Suprapubic skin (tissue), 4 donors: ENCODE measurements at regions not wholly inside any gene's neighbourhood (a gene's known extent, or its start where the extent isn't known, plus 50 kb on each side); places are given as distances from the start of the nearest gene placed in this dataset.

Experiments used
- DNase-seq, 2 donors: peaks; one replicate each; pipeline ENCODE4 v3.0.0-alpha.2; 2019; ENCODE audit warnings: low spot score in 2 of 2
- H3K27ac ChIP-seq: fragments of 200-600 bp; sonication (generic); one replicate; pipeline ENCODE4 v1.5.1; 2019
- H3K27me3 ChIP-seq: fragments of 200-600 bp; sonication (generic); one replicate; pipeline ENCODE4 v1.5.1; 2019
- H3K36me3 ChIP-seq: fragments of 200-600 bp; sonication (generic); one replicate; pipeline ENCODE4 v1.5.1; 2019
- H3K4me1 ChIP-seq: fragments of 200-600 bp; sonication (generic); one replicate; pipeline ENCODE4 v1.5.1; 2019
- H3K4me3 ChIP-seq: fragments of 200-600 bp; sonication (generic); one replicate; pipeline ENCODE4 v1.5.1; 2019; ENCODE audit warnings: mild to moderate bottlenecking
- H3K9me3 ChIP-seq: fragments of 200-600 bp; sonication (generic); one replicate; pipeline ENCODE4 v1.5.1; 2019
- EP300 ChIP-seq: sonication (generic); formaldehyde crosslinking; IDR thresholded peaks from one replicate; pipeline ENCODE4 v1.6.1; 2017; ENCODE audit warnings: antibody characterized with exemption
- POLR2A ChIP-seq, 2 donors: fragments of 450-650 bp; IDR thresholded peaks; one replicate each; pipeline ENCODE4 v1.6.1; 2017; ENCODE audit warnings: antibody characterized with exemption in 2 of 2, mild to moderate bottlenecking in 2 of 2, moderate library complexity in 2 of 2
- POLR2AphosphoS5 ChIP-seq, 3 donors: sonication (generic); formaldehyde crosslinking; IDR thresholded peaks; one replicate each; pipeline ENCODE4 v1.6.1; 2017; ENCODE audit warnings: antibody characterized with exemption in 3 of 3
- WGBS: methylation state at CpG from one replicate; pipeline ENCODE4 v1.1.5; 2018; 5-methylcytosine and 5-hydroxymethylcytosine counted together
- TF ChIP-seq, protein P1 (sequence below), 2 donors: fragments of 200-600 bp in 1 of 2; fragments of 450-650 bp in 1 of 2; sonication (generic) in 1 of 2; IDR thresholded peaks; one replicate each; pipeline ENCODE4 v1.5.1; 2016 to 2019; ENCODE audit warnings: antibody characterized with exemption in 2 of 2, mild to moderate bottlenecking in 1 of 2, moderate library complexity in 1 of 2

DNA sequence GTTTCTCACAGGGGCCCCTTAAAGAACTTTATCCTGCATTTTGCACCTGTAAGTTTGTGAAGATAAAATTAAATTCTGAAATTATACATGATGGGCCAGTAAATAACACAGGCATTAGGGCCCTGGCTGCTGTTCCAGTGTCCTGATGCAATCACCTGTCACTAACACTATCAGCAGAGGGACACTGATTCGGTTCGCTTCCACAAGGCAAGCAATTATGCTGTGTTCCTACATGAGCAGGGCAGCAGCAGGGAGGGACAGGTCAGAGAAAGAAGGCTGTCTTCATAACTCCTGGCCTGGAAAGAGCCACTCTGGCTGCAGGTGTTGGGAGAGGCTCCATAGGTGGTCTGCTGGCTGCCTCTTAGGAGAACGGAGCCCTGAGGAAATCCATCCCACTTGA is 487.3 kb downstream of the MID1IP1 start:
- Histone ChIP-seq H3K4me1 (no peaks in the 10 kb centered on the region), H3K27ac (no peak overlapping the region), H3K36me3 (no peaks in the 10 kb centered on the region), H3K9me3 (no peaks in the 10 kb centered on the region), H3K4me3 (no peak overlapping the region), H3K27me3 (no peaks in the 10 kb centered on the region)
- no peak for TF ChIP-seq POLR2AphosphoS5 (IDR thresholded peaks at IDR 0.05)
- no peak for TF ChIP-seq POLR2A (IDR thresholded peaks at IDR 0.05)
- TF ChIP-seq, protein P1, sequence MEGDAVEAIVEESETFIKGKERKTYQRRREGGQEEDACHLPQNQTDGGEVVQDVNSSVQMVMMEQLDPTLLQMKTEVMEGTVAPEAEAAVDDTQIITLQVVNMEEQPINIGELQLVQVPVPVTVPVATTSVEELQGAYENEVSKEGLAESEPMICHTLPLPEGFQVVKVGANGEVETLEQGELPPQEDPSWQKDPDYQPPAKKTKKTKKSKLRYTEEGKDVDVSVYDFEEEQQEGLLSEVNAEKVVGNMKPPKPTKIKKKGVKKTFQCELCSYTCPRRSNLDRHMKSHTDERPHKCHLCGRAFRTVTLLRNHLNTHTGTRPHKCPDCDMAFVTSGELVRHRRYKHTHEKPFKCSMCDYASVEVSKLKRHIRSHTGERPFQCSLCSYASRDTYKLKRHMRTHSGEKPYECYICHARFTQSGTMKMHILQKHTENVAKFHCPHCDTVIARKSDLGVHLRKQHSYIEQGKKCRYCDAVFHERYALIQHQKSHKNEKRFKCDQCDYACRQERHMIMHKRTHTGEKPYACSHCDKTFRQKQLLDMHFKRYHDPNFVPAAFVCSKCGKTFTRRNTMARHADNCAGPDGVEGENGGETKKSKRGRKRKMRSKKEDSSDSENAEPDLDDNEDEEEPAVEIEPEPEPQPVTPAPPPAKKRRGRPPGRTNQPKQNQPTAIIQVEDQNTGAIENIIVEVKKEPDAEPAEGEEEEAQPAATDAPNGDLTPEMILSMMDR (IDR thresholded peaks at IDR 0.05), result no peak
- TF ChIP-seq EP300, result no peak
- DNase-seq, result no peak
- WGBS, result 75% methylated on average over 2 of the region's 3 CpGs

DNA sequence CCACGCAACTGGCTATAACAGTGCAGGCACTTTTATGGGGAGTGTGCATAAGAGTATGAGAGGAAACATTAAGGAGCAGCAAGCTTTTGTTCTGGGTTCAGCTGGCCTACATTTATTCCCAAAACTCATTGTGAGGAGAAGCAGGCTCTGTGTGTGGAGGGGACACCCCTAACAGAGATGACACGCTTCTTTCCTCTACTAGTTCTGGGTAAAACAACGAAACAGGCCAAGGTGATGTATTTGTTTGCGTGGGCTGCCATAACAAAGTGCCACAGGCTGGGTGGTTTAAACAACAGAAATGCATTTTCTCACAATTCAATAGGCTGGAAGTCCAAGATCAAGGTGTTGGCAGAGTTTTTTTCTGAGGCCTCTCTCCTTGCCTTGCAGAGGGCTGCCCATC is 488.6 kb downstream of the MID1IP1 start:
- Histone ChIP-seq H3K4me3 (no peak overlapping the region), H3K27me3 (no peaks in the 10 kb centered on the region), H3K4me1 (no peaks in the 10 kb centered on the region), H3K27ac (no peak overlapping the region), H3K36me3 (no peaks in the 10 kb centered on the region), H3K9me3 (no peaks in the 10 kb centered on the region)
- DNase-seq, result no peak
- WGBS, result 85% methylated on average over 4 of the region's 4 CpGs
- TF ChIP-seq, protein P1 (IDR thresholded peaks at IDR 0.05), result no peak
- no peak for TF ChIP-seq POLR2AphosphoS5 (IDR thresholded peaks at IDR 0.05)
- TF ChIP-seq EP300, result no peak
- no peak for TF ChIP-seq POLR2A (IDR thresholded peaks at IDR 0.05)

DNA sequence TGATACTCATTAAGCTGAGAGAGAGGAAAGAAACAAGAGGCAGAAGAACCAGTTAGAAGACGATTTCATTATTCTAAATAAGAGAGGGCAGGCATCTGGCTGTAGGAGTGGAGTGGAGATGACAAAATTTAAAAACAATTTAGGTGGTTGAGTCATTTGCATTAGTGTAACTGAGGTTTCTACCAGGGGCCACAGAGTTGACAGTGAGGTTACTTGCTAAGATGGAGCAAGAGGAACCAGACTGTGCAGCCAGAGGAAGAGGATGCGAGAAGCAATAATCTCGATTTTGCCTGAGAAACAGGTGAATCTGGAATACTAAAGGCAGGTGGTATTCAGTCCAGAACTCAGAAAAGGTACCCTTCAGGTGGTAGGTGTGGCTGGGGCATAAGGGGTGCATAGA is 491.9 kb downstream of the MID1IP1 start:
- no peaks in the 10 kb centered on the region for H3K27me3 ChIP-seq
- 83% methylated on average over 3 of the region's 3 CpGs for WGBS
- H3K4me1 ChIP-seq, result no peaks in the 10 kb centered on the region
- DNase-seq, result no peak
- H3K4me3 ChIP-seq, result no peak overlapping the region
- no peak for TF ChIP-seq EP300
- no peak for TF ChIP-seq POLR2AphosphoS5 (IDR thresholded peaks at IDR 0.05)
- no peak for TF ChIP-seq POLR2A (IDR thresholded peaks at IDR 0.05)
- H3K27ac ChIP-seq, result no peak overlapping the region
- no peaks in the 10 kb centered on the region for H3K36me3 ChIP-seq
- H3K9me3 ChIP-seq, result no peaks in the 10 kb centered on the region

GRCh38 chrX:39296472-39296871 is 495.2 kb downstream of the MID1IP1 start:
- H3K9me3 ChIP-seq, result no peaks in the 10 kb centered on the region
- H3K4me3 ChIP-seq, result no peak overlapping the region
- no peak overlapping the region for H3K27ac ChIP-seq
- no peaks in the 10 kb centered on the region for H3K36me3 ChIP-seq
- no peak for DNase-seq
- TF ChIP-seq POLR2A (IDR thresholded peaks at IDR 0.05) (no peak), POLR2AphosphoS5 (IDR thresholded peaks at IDR 0.05) (no peak), EP300 (no peak)
- TF ChIP-seq, protein P1 (IDR thresholded peaks at IDR 0.05), result no peak
- 81% methylated on average over 5 of the region's 5 CpGs for WGBS
- no peaks in the 10 kb centered on the region for H3K27me3 ChIP-seq
- no peaks in the 10 kb centered on the region for H3K4me1 ChIP-seq

DNA sequence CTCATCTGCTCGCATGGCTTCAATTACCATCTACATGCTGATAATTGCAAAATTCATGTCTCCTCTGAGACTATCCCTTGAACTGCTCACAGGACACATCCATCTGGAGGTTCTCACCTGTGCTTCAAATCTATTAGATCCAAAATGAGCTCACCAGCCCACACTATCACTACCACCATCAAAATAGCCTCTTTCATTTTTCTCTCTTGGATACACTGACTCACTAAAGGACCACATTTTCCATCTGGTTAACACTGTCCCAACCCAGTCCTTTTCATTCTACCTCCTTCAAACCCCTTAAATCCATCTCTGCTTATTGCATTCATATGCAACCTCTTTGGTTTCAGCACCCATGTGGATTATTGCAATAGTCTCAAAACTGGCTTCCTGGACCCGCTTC is 497.6 kb downstream of the MID1IP1 start:
- Histone ChIP-seq H3K4me3 (no peak overlapping the region), H3K4me1 (no peaks in the 10 kb centered on the region), H3K9me3 (no peaks in the 10 kb centered on the region), H3K36me3 (no peaks in the 10 kb centered on the region), H3K27ac (no peak overlapping the region), H3K27me3 (no peaks in the 10 kb centered on the region)
- DNase-seq, result no peak
- 91% methylated on average over 2 of the region's 2 CpGs for whole genome bisulfite sequencing
- no peak for TF ChIP-seq EP300

DNA sequence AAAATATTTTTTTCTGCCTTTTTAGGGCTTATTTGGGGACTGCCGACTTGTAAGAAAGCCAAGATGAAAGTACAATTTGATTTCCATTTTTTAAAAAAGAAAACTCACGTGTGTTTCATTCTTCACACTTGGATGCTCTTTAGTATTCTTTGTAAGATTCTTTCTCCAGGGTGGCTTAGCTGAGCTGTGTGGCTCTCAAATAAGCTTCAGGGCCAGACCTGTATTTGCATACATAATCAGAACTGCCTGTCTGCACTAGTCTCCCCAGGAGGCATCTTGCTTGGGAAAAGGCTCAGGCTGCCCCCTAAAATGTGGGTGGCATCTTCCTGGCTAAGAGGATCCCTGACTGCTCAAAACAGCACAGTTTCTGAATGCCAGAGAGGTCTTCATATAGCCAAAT is 498.4 kb downstream of the MID1IP1 start:
- Histone ChIP-seq H3K27me3 (no peaks in the 10 kb centered on the region), H3K9me3 (no peaks in the 10 kb centered on the region), H3K27ac (no peak overlapping the region), H3K4me3 (no peak overlapping the region), H3K4me1 (no peaks in the 10 kb centered on the region), H3K36me3 (no peaks in the 10 kb centered on the region)
- TF ChIP-seq EP300 (no peak), POLR2AphosphoS5 (IDR thresholded peaks at IDR 0.05) (no peak)
- TF ChIP-seq, protein P1 (IDR thresholded peaks at IDR 0.05), result no peak
- DNase-seq, result no peak
- WGBS, result 50% methylated on average over 2 of the region's 2 CpGs
